IPS-18c (cell line): ENCODE measurements at regions not wholly inside any gene's neighbourhood (a gene's known extent, or its start where the extent isn't known, plus 50 kb on each side); places are given as distances from the start of the nearest gene placed in this dataset.
"Not testable (repeated sequence)": the region's sequence is repeated elsewhere in the genome, so short reads cannot be mapped to it uniquely, and the experiment has no call there.

ENCODE experiments used
- H3K4me3 ChIP-seq: 2 replicates; pipeline ENCODE4 v1.7.0; 2013; ENCODE audit warnings: low read depth, mild to moderate bottlenecking, low read length, moderate library complexity; ENCODE audit not compliant: insufficient read depth
- H3K9me3 ChIP-seq: one replicate; pipeline ENCODE4 v1.6.1; 2013; ENCODE audit warnings: mild to moderate bottlenecking, low read length, moderate library complexity; ENCODE audit not compliant: control insufficient read depth, insufficient read depth

DNA sequence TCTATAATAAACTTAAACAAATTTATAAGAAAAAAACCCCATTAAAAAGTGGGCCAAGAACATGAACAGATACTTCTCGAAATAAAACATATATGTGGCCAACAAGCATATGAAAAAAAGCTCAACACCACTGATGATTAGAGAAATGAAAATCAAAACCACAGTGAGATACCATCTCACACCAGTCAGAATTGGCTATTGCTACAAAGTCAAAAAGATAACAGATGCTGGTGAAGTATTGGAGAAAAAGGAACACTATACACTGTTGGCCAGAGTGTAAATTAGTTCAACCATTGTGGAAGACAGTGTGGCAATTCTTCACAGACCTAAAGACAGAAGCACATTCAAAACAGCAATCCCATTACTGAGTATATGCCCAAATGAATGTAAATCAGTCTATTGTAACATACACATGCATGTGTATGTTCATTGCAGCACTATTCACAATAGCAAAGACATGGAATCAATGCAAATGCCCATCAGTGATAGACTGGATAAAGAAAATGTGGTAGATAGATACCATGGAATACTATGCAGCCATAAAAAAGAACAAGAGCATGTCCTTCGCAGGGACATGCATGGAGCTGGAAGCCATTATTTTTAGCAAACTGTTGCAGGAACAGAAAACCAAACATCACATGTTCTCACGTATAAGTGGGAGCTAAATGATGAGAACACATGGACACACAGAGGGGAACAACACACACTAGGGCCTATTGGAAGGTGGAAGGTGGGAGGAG, 313.4 kb downstream of the GATA3 start:
- not testable (repeated sequence) for H3K4me3 ChIP-seq, H3K9me3 ChIP-seq

DNA sequence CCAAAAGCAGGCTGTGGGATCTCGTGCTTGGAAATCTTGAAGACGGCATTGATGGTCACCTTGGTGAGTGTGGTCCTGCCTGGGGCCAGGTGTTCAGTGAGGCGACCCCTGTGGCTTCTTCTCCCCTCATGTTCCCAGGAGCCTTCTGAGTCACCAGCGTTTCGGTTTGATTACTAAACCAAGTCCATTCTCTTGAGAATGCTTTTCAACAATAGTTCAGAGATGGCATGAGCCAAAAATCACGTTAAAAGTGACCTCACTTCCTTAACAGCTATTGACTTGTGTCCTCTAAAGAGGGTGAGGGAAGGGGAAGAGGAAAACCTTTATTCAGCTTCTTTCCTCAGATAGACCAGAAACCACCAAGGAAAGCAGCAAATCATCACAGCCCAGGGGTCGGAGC, 315.2 kb downstream of the GATA3 start:
- H3K9me3 ChIP-seq = no peaks in the 10 kb centered on the region

DNA sequence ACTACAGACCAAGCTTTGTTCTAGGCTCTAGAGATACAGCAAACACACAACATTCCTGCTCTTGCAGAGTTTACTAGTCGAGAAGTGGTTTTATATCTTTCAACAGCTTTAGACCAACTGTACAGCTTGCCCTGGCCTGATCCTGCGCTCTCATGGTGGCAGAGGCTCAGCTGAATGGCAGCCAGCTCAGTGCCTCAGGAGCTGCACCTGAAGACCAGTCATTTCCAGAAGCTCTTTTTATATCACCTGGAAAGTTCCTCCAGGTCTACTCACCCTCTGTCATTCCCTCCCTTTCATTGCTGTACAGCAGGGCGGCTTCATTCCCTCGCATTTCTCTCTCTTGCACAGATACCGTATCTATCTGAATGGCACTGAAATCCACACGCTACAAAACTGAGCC, 319.8 kb downstream of the GATA3 start:
- no peaks in the 10 kb centered on the region for H3K9me3 ChIP-seq
- no peak overlapping the region for H3K4me3 ChIP-seq

More for the DNA sequence above, 315.2 kb downstream of the GATA3 start:
- no peak overlapping the region for H3K4me3 ChIP-seq

DNA sequence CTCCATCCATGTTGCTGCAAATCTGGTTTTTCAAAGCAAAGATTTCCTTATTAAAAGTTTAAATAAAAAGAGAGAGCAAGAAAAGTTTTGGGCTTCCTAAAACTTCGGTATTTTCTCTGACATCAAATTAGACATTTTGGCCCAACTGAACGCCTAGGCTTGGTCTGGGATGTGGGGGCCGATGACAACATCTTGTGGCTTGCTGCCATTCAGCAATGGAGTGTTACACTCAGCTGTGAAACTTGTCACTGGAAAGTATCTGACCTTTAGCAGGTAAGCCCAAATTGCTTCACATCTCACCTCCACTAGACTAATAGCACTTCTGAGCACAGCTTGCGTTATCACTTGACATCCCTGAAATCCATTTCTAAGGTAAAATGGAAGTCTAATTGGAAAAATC, 320.6 kb downstream of the GATA3 start:
- H3K9me3 ChIP-seq = no peaks in the 10 kb centered on the region
- H3K4me3 ChIP-seq = no peak overlapping the region

DNA sequence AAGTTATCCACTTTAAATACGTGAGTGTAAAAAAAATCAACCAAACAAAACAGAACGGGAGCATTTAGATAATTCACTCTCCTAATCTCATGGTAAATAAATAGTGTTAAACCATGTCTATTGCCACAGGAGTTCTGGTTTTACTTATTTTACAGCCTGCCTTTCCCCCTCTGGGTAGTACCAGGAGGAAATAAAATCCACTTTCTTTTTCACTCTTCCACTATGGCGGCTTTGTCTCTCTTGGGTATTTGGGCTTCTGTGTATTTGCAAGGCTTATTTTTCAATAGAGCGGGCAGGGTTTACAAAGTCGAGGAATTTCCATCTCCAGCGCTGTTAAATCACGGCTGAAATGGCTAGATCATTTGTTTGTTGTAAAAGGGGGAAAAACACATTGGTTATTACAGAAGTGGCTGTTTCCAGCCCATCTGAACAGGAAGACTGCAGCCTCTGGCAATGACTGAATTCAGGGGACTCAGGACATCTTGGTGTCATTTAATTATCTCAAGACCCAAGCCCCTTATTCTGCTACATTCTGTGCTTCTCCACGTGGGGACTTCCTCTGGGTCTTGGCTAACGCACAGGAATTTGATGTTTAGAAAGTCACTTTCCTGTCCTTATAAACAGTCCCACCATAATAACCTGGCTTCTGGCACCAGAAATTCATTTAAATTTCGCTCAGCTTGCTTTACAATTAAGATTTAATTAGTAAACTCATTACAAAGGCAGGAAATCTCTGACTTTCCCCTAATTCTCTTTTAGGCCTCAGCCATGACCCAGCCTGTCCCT, 323.9 kb downstream of the GATA3 start:
- H3K4me3 ChIP-seq = no peak overlapping the region

DNA sequence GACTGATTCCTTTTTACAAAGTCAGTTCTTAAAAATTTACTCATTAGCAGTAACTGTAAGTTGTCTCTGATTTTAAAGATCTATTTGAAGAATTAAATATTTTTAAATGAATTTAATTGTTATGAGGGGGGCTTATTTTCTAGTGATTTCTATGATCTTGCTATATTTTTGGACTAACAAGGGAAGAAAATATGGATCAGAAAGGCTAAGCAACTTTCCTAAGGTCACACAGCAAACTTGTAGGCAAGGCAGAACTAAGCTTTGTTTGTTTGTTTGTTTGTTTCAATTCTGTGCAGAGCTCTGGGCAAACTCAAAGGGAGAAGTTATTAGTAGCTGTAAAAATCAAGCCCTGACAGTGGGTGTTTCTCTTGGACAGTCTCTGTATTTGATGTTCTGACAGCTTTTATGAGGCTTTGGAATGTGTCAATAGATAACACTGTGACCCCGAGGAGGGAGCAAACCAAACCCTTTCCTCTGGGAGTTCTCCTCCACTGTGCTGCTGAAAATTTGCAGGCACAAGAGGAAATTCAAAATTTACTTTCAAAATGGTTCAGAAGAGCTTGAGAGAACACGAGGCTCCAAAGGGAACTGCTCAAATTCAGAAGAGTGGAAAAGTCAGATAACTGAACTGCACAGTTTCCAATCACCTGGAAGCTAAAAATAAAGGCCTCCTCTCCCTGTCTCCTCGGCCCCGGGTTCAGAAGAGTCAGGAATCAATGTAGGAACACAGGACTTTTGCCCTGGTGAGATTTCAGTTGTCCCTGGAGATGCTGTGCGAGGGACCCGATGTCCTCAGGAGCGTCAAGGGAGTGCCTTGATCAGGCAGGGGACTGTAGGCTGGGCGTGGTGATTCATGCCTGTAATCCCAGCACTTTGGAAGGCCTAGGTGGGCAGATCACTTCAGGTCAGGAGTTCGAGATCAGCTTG, 325.7 kb downstream of the GATA3 start:
- Histone ChIP-seq H3K9me3 (peaks cover 2% of the 10 kb centered on the region), H3K4me3 (no peak overlapping the region)

More for the DNA sequence above, 323.9 kb downstream of the GATA3 start:
- peaks cover 2% of the 10 kb centered on the region for H3K9me3 ChIP-seq

DNA sequence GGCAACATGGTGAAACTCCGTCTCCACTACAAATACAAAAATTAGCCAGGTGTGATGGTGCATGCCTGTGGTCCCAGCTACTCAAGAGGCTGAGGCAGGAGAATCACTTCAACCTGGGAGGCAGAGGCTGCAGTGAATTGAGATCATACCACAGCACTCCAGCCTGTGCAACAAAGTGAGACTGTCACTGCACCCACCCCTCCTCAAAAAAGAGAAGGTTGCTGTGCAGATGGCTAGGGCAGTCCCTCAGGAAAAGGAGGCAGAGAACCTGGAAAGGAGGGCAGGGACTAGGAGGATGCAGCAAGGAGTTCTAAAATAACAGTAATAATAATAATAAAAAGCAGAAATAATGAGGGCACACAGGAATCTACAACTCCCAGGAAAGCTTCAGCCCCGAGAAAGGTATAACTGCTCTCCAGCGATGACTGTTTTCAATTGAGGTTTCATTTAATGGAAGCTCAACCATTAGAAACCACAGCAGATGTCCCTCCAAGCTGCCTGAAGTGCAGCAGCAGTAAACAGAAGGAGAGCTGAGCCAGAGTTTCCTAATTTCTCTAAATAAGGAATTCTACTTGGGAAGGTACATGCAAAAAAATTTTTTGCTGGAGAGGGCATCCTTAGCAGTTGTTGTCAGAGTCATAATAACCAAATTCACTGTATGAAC, 326.5 kb downstream of the GATA3 start:
- Histone ChIP-seq H3K9me3 (peaks cover 2% of the 10 kb centered on the region), H3K4me3 (no peak overlapping the region)

DNA sequence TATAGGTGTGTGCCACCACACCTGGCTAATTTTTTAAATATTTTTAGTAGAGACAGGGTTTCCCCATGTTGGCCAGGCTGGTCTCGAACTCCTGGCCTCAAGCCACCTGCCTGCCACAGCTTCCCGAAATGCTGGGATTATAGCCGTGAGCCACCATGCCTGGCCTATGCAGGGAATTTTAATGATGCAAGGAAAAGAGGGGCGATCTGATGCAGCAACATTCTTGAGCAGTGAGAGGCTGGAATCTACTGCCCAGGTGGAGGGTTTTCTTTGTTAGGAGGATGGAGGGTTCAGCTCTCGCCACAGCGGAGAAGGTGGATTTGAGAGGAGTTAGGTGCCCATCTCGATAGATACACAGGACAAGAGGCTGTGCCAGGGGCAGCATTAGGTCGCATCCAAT, 332.3 kb downstream of the GATA3 start:
- no peak overlapping the region for H3K4me3 ChIP-seq
- peaks cover 2% of the 10 kb centered on the region for H3K9me3 ChIP-seq

DNA sequence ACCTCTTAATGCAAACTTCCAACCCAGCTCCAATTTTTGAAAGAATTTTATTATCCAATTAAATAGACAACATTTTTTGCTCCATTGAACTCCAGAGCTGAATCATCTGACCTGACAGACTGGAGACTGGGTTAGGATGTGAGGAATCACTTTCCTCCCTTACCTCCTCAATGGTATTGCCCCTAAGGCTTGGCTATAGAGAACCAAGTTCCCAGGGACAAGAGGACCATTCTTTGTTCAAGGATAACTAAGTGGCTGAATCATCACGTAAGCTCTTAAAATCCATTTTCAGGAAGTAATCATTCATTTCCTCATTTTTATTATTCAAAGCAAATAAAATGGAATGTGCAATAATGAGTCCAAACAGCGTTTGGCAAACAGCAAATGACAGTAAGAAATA, 335.1 kb downstream of the GATA3 start:
- Histone ChIP-seq H3K9me3 (no peaks in the 10 kb centered on the region), H3K4me3 (no peak overlapping the region)

DNA sequence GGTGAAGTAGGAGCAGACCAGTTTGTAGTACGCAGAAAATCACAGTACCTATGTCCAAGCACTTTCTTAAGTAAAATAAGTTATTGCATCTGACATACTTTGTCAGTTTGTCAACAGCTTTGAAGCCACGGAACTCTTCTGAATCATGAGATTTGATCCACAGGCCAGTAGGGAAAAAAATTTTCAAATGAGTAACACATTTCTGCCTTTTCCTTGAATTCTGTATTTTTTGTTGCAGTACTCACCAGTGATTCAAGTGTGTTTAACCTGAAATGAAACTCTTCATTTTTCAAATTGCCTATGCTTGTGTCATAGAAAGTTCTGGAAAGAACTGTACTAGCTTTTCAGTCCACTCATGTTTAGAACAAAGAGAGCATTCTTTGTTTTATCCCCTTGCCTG, 337.7 kb downstream of the GATA3 start:
- H3K4me3 ChIP-seq = no peak overlapping the region
- no peaks in the 10 kb centered on the region for H3K9me3 ChIP-seq

DNA sequence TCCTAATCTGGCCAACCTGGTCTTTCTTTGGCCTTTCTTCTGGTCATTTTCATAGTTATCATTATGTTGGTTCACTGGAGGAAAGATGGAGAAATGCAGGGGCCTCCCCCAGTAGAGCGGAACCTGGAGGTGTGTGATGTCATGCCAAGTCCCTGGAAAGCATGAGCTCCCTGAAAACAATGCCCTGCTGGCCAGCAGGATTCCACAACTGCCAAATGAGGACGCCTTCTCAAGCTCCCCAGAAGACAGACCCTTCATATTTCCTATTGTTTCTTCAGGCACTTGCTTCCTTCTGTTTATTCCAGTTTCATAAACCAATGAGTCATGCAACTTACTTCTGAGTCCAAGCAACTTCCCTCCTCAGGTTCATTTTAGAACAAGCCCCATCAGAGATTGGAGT, 339.0 kb downstream of the GATA3 start:
- Histone ChIP-seq H3K9me3 (no peaks in the 10 kb centered on the region), H3K4me3 (no peak overlapping the region)

DNA sequence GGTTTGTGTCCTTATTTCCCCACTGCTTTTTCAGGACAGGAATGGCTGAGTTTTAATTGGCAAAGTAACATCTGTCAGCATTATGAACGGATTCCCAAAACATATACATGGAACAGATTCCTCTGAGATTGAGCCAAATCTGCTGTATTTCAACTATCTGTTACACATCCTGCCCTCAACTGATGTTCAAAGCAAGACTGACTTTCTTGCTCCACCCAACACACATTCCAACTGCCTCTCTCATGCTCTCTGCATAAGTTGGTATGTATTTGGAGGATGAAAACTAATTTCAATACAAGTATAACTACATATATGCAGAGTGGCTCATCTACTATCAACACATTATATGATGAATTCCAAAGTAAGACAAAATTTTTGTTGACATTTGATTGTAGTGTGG, 342.2 kb downstream of the GATA3 start:
- H3K4me3 ChIP-seq = no peak overlapping the region

DNA sequence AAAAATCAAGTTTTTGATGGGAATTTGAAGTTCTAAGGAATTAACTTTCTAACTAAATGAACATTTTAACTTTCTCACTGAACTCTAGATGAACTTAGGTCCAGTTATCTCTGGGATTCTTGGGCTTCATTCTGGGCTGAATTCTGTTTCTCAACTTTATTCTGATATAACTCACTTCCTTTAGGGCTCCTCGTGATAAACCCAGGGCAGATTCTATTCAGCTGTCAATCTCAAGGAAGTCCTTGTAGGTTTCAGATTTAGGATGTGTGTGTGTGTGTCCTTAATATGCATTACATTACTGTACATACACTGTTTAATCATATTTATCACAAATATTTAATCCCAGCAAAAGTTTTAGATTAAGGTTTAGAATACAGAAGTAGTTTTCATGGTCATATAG, 344.3 kb downstream of the GATA3 start:
- no peaks in the 10 kb centered on the region for H3K9me3 ChIP-seq
- no peak overlapping the region for H3K4me3 ChIP-seq

More for the DNA sequence above, 342.2 kb downstream of the GATA3 start:
- H3K9me3 ChIP-seq = no peaks in the 10 kb centered on the region

DNA sequence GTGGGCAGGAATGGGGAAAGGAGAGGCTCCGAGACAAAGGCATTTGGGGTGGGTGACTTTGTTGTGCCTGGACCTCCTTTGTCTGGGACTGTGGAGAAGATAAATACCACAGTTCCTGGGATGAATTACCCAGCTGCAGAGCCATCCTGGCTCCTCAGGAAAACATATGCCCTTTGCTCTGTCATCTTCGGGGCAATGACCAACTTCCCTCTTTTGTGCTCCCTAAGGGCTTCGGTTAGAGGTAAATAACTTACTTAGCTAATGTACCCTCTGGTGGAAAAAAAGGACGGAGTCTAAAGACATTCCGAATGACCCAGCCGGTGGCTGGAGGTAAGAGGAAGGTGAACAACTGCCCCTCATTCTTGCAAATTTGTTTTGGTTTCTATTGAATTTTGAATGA, 345.7 kb downstream of the GATA3 start:
- no peak overlapping the region for H3K4me3 ChIP-seq
- H3K9me3 ChIP-seq = no peaks in the 10 kb centered on the region

DNA sequence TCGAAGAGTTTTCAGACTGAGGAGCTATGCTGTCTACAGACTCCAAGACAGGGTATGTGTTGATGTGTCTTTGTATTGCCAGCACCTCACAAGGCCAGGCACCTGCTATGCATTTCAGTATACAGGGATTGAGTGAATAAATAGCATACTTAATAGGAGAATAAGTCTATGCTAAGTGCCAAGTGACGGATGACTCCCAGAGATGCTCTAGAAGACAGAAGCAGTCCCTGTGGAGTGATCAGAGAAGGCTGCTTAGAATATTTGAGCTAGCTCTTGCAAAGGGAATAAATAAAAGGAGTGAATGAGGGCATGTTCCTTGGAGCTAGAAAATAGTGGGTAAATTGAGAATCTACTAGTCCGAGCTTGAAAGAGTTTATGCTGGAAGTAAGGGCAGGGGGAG, 346.4 kb downstream of the GATA3 start:
- no peaks in the 10 kb centered on the region for H3K9me3 ChIP-seq

DNA sequence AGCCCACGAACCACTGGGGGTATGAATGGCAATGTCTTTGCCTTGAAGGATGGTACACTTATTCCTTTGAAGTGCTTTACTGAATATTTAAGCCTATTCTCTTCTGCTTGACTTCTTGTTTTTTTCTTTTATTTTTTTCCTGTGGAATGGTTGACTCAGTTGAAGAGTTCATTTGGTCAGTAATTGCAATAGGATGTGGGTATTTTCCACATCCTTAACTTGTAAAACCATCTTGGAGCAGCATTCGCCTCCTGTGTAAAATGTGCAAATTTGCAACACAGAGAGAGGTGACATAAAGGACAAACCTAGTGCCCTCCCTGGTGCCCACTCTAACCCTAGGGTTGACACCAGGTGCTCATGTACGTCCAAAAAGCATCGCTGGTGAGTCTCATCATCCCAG, 347.0 kb downstream of the GATA3 start:
- no peaks in the 10 kb centered on the region for H3K9me3 ChIP-seq

More for the DNA sequence above, 346.4 kb downstream of the GATA3 start:
- H3K4me3 ChIP-seq = no peak overlapping the region

DNA sequence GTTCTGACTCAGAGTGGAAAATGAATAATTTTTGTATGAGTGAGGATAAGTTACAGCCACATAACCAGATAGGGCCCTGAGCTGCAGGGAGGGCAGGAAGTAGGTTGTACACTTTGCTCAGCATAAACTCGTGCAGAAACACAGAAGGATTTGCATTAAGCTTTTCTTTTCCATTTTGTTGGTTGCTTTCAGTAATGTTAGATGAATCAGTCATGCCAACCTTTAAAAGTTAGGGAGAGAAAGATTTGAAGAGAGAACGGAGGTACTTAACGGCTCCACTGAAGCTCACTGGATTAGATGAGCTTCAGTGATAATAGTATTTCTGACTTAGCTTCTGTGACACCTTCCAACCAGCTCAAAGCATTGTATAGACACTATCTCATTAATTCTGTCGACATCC, 348.1 kb downstream of the GATA3 start:
- Histone ChIP-seq H3K9me3 (no peaks in the 10 kb centered on the region), H3K4me3 (no peak overlapping the region)

More for the DNA sequence above, 347.0 kb downstream of the GATA3 start:
- no peak overlapping the region for H3K4me3 ChIP-seq
